HepG2 (cell line): ENCODE measurements at regions not wholly inside any gene's neighbourhood (a gene's known extent, or its start where the extent isn't known, plus 50 kb on each side); places are given as distances from the start of the nearest gene placed in this dataset.

ENCODE experiments used
- ATAC-seq: fragments of 200-7000 bp; cut with Tn5 transposase; 3 replicates; pipeline ENCODE4 v1.9.1; 2020; ENCODE audit warnings: mild to moderate bottlenecking, moderate library complexity
- BruUV-seq: library from RNA; stranded (reverse); fragments of 400-500 nt; replicated peaks from 2 replicates; lab custom pipeline; 2021; lab: Mats Ljungman, UMichigan
- CTCF ChIA-PET: fragments of 300-600 bp; formaldehyde crosslinking; extraction: SDS; loops from one replicate; lab custom pipeline; 2021; ENCODE audit warnings: low total read pairs, inconsistent platforms, low intra/inter-chr PET ratio; lab: Yijun Ruan, JAX
- POLR2A ChIA-PET: fragments of 350-600 bp; sonication (Branson Sonifier 250); formaldehyde crosslinking; loops from one replicate; lab custom pipeline; 2020; ENCODE audit warnings: antibody characterized with exemption, inconsistent platforms; lab: Yijun Ruan, JAX
- DNase-seq: peaks from one replicate; pipeline ENCODE4 v3.0.0-alpha.2; 2015; ENCODE audit warnings: low spot score
- FAIRE-seq: peaks from 3 replicates; lab custom pipeline; 2011; peaks lifted over from hg19 to GRCh38; lab: Jason Lieb, UNC
- H2AFZ ChIP-seq: one replicate; pipeline ENCODE4 v1.6.1; 2011; ENCODE audit warnings: low read length, inconsistent platforms
- H3K27ac ChIP-seq: fragments of 300-600 bp; 3 replicates; pipeline ENCODE4 v1.8.0; 2011; ENCODE audit warnings: mixed run types, mild to moderate bottlenecking, mixed read lengths, low read length, inconsistent platforms; ENCODE audit not compliant: insufficient read depth; ENCODE audit errors: extremely low read length
- H3K27me3 ChIP-seq, 2 experiments: fragments of 200-600 bp in 1 of 2; 2 replicates in 1 of 2; 3 replicates in 1 of 2; pipeline versions ENCODE4 v1.6.0 to v1.8.0; 2011; ENCODE audit warnings: low read length in 2 of 2, mild to moderate bottlenecking in 2 of 2, moderate library complexity in 2 of 2, inconsistent platforms in 1 of 2; ENCODE audit not compliant: insufficient read depth in 2 of 2, control insufficient read depth in 1 of 2
- H3K36me3 ChIP-seq, 2 experiments: fragments of 200-600 bp in 1 of 2; replicated peaks in 1 of 2; 2 replicates in 1 of 2; 3 replicates in 1 of 2; pipeline versions ENCODE4 v1.5.1 to v1.8.0; 2011; ENCODE audit warnings: low read length in 2 of 2, inconsistent platforms in 1 of 2; ENCODE audit not compliant: insufficient read depth in 2 of 2, control insufficient read depth in 1 of 2
- H3K4me1 ChIP-seq: 2 replicates; pipeline ENCODE4 v1.5.1; 2012; ENCODE audit warnings: low read length, inconsistent platforms; ENCODE audit not compliant: insufficient read depth
- H3K4me2 ChIP-seq: 2 replicates; pipeline ENCODE4 v1.6.0; 2011; ENCODE audit warnings: low read depth, low read length, inconsistent platforms
- H3K4me3 ChIP-seq, 3 experiments: fragments of 200-600 bp in 1 of 3; sonication (generic), shearing (Covaris generic) in 1 of 3; replicated peaks in 1 of 3; 2 replicates each; pipeline ENCODE4 v1.5.1; 2011 to 2016; ENCODE audit warnings: low read length in 3 of 3, inconsistent platforms in 2 of 3, low read depth in 2 of 3, mild to moderate bottlenecking in 2 of 3, control low read depth in 1 of 3, mixed read lengths in 1 of 3; ENCODE audit not compliant: insufficient read depth in 1 of 3
- H3K79me2 ChIP-seq: one replicate; pipeline ENCODE4 v1.6.1; 2011; ENCODE audit warnings: low read length, inconsistent platforms; ENCODE audit not compliant: insufficient read depth
- H3K9ac ChIP-seq: 2 replicates; pipeline ENCODE4 v1.6.0; 2011; ENCODE audit warnings: mild to moderate bottlenecking, low read depth, low read length, inconsistent platforms; ENCODE audit not compliant: insufficient read depth
- H3K9me3 ChIP-seq: 2 replicates; pipeline ENCODE4 v1.5.1; 2012; ENCODE audit warnings: mild to moderate bottlenecking, low read length
- H4K20me1 ChIP-seq: 2 replicates; pipeline ENCODE4 v1.6.0; 2011; ENCODE audit warnings: inconsistent platforms, mild to moderate bottlenecking, low read length, moderate library complexity; ENCODE audit not compliant: insufficient read depth
- FOSL2 ChIP-seq: sonication (generic); formaldehyde crosslinking; IDR thresholded peaks from 2 replicates; pipeline ENCODE4 v1.4.0; 2020; ENCODE audit warnings: missing genetic modification reagents
- MAFK ChIP-seq, 2 experiments: IDR thresholded peaks in 1 of 2; conservative IDR thresholded peaks in 1 of 2; 2 replicates each; pipeline ENCODE4 v1.6.1; 2011; ENCODE audit warnings: improper control_type of control experiment in 2 of 2, low read length in 2 of 2
- TGIF2 ChIP-seq: IDR thresholded peaks from 2 replicates; pipeline ENCODE4 v1.6.1; 2016; ENCODE audit warnings: control low read depth, missing compliant biosample characterization
- ZMYM2 ChIP-seq: sonication (generic); formaldehyde crosslinking; IDR thresholded peaks from 2 replicates; pipeline ENCODE4 v1.8.0; 2022; ENCODE audit warnings: mild to moderate bottlenecking, missing genetic modification reagents
- ZNF44 ChIP-seq: sonication (generic); formaldehyde crosslinking; IDR thresholded peaks from 2 replicates; pipeline ENCODE4 v1.5.1; 2020; ENCODE audit warnings: mild to moderate bottlenecking, missing genetic modification reagents
- ZNF644 ChIP-seq: IDR thresholded peaks from 2 replicates; pipeline ENCODE4 v1.6.1; 2016; ENCODE audit warnings: low read depth
- ZNF766 ChIP-seq: sonication (generic); formaldehyde crosslinking; IDR thresholded peaks from 2 replicates; pipeline ENCODE4 v1.5.0; 2020; ENCODE audit warnings: missing genetic modification reagents, borderline replicate concordance
- ZSCAN20 ChIP-seq: sonication (generic); formaldehyde crosslinking; IDR thresholded peaks from 2 replicates; pipeline ENCODE4 v1.4.0; 2020; ENCODE audit warnings: missing genetic modification reagents, mild to moderate bottlenecking, borderline replicate concordance
- WGBS: methylation state at CpG from one replicate; pipeline ENCODE4 v1.1.6; 2017; ENCODE audit warnings: low lambda C conversion rate; 5-methylcytosine and 5-hydroxymethylcytosine counted together
- in situ Hi-C: cut with HindIII; loops from 2 replicates; pipeline ENCODE4 v1.10.0; 2017; ENCODE audit warnings: low pct_unique_long_range_greater_than_20kb; ENCODE audit not compliant: extremely low pct_ligation_motif_present
- intact Hi-C: fragments of 100-400 bp; cut with micrococcal nuclease; formaldehyde crosslinking; loops from one replicate; pipeline ENCODE4 v1.10.0; 2022; ENCODE audit not compliant: unreplicated experiment
- TF ChIP-seq, protein P1 (sequence below): sonication (generic); formaldehyde crosslinking; IDR thresholded peaks from 2 replicates; pipeline ENCODE4 v1.4.0; 2020; ENCODE audit warnings: missing genetic modification reagents
- TF ChIP-seq, protein P2 (sequence below): sonication (generic); formaldehyde crosslinking; IDR thresholded peaks from 2 replicates; pipeline ENCODE4 v1.4.0; 2020; ENCODE audit warnings: missing genetic modification reagents

DNA sequence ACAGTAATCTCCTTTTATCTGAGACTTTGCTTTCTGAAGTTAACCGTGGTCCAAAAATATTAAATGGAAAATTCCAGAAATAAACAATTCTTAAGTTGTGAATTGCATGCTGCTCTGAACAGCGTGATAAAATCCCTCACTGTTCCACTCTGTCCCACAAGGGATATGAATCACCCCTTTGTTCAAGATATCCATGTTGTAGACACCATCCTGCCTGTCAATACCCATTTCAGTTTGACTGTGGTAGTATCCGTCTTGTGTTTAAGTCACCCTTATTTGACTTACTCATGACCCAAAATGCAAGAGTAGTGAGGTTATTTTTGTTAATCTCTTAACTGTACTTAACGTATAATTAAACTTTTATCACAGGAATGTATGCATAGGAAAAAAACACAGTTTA is 435.0 kb downstream of the SHQ1 start:
- peaks cover 98% of the 10 kb centered on the region for H4K20me1 ChIP-seq
- FAIRE-seq: no peak
- 0 out of 5 replicates have a peak, but pooled peaks cover 0 to 1% of the 10 kb centered on the region in 2 experiments for H3K36me3 ChIP-seq
- H3K27ac ChIP-seq: no peak overlapping the region
- 83% methylated on average over 4 of the region's 4 CpGs for WGBS
- ChIA-PET POLR2A (no interaction called here), CTCF (no interaction called here)
- BruUV-seq: no TSS peak
- no peak overlapping the region for H2AFZ ChIP-seq
- peaks cover 73% of the 10 kb centered on the region for H3K4me1 ChIP-seq
- DNase-seq: peak; percentile 39
- TF ChIP-seq TGIF2 (no peak), FOSL2 (CRISPR knock-in tag) (0 out of 2 replicates have a peak, but pooled peaks have one; percentile 7), ZNF644 (0 out of 2 replicates have a peak, but pooled peaks have one; percentile 19), ZNF766 (no peak)
- TF ChIP-seq, all 625 proteins: peak for 2
- Histone ChIP-seq H3K9ac (no peak overlapping the region), H3K27me3 (no peaks in the 10 kb centered on the region), H3K79me2 (peaks cover 100% of the 10 kb centered on the region), H3K4me2 (no peak overlapping the region), H3K9me3 (no peaks in the 10 kb centered on the region), H3K4me3 (no peak overlapping the region)
- in situ Hi-C loops: loop anchor here (25.0 kb wide), 1 partner anchor 649 kb away; the partner anchor contains the start of gene EBLN2
- ATAC-seq: peak; percentile 65; the same call in 2 of the 3 replicates
- intact Hi-C loops: no loop called here

DNA sequence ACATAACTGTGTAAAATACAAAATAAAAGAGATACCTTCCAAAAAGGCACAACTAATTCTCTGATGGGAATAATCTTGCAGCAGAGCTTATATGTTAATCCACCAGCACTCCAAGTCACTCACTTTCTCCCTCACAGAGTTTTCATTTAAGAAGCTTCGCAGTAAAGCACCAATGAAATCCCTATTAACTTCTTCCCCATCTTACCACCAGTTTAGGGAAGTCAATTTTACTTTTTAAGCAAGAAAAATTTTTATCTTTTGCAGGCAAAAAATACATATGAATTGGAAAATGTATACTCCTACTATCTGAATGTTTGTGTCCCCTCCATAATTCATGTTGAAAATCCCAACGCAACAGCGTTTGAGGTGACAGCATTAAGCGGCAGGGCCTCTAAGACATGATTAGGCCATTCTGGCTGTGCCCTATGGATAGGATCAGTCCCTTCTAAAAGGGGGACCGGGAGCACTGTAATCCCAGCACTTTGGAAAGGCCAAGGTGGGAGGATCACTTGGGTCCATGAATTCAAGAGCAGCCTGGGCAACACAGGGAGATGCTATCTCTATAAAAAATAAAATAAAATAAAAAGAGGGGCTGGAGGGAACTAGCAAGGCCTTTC is 435.8 kb downstream of the SHQ1 start:
- H3K27me3 ChIP-seq: no peaks in the 10 kb centered on the region
- DNase-seq (no peak), ATAC-seq (no peak), FAIRE-seq (no peak)
- no peak overlapping the region for H3K4me2 ChIP-seq
- H3K36me3 ChIP-seq: 0 out of 5 replicates have a peak, but pooled peaks cover 0 to 1% of the 10 kb centered on the region in 2 experiments
- H3K4me3 ChIP-seq: no peak overlapping the region
- H2AFZ ChIP-seq: no peak overlapping the region
- in situ Hi-C loops (loop anchor here (25.0 kb wide), 1 partner anchor 650 kb away; the partner anchor contains the start of gene EBLN2), intact Hi-C loops (no loop called here)
- H3K9me3 ChIP-seq: no peaks in the 10 kb centered on the region
- WGBS: 91% methylated on average over 5 of the region's 5 CpGs
- no peak overlapping the region for H3K27ac ChIP-seq
- peaks cover 98% of the 10 kb centered on the region for H4K20me1 ChIP-seq
- peaks cover 78% of the 10 kb centered on the region for H3K4me1 ChIP-seq
- no TSS peak for BruUV-seq
- peaks cover 100% of the 10 kb centered on the region for H3K79me2 ChIP-seq
- ChIA-PET POLR2A (no interaction called here), CTCF (no interaction called here)
- no peak overlapping the region for H3K9ac ChIP-seq
- TF ChIP-seq, protein P1, sequence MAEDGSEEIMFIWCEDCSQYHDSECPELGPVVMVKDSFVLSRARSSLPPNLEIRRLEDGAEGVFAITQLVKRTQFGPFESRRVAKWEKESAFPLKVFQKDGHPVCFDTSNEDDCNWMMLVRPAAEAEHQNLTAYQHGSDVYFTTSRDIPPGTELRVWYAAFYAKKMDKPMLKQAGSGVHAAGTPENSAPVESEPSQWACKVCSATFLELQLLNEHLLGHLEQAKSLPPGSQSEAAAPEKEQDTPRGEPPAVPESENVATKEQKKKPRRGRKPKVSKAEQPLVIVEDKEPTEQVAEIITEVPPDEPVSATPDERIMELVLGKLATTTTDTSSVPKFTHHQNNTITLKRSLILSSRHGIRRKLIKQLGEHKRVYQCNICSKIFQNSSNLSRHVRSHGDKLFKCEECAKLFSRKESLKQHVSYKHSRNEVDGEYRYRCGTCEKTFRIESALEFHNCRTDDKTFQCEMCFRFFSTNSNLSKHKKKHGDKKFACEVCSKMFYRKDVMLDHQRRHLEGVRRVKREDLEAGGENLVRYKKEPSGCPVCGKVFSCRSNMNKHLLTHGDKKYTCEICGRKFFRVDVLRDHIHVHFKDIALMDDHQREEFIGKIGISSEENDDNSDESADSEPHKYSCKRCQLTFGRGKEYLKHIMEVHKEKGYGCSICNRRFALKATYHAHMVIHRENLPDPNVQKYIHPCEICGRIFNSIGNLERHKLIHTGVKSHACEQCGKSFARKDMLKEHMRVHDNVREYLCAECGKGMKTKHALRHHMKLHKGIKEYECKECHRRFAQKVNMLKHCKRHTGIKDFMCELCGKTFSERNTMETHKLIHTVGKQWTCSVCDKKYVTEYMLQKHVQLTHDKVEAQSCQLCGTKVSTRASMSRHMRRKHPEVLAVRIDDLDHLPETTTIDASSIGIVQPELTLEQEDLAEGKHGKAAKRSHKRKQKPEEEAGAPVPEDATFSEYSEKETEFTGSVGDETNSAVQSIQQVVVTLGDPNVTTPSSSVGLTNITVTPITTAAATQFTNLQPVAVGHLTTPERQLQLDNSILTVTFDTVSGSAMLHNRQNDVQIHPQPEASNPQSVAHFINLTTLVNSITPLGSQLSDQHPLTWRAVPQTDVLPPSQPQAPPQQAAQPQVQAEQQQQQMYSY (CRISPR knock-in tag): no peak
- TF ChIP-seq ZMYM2 (CRISPR knock-in tag) (no peak), ZNF44 (no peak), ZSCAN20 (CRISPR knock-in tag) (no peak), MAFK (conservative IDR thresholded peaks at IDR 0.05 in 1 of 2, IDR thresholded peaks at IDR 0.05 in 1 of 2; ENCODE audit: low read length in 2 of 2) (no peak)
- TF ChIP-seq, protein P2, sequence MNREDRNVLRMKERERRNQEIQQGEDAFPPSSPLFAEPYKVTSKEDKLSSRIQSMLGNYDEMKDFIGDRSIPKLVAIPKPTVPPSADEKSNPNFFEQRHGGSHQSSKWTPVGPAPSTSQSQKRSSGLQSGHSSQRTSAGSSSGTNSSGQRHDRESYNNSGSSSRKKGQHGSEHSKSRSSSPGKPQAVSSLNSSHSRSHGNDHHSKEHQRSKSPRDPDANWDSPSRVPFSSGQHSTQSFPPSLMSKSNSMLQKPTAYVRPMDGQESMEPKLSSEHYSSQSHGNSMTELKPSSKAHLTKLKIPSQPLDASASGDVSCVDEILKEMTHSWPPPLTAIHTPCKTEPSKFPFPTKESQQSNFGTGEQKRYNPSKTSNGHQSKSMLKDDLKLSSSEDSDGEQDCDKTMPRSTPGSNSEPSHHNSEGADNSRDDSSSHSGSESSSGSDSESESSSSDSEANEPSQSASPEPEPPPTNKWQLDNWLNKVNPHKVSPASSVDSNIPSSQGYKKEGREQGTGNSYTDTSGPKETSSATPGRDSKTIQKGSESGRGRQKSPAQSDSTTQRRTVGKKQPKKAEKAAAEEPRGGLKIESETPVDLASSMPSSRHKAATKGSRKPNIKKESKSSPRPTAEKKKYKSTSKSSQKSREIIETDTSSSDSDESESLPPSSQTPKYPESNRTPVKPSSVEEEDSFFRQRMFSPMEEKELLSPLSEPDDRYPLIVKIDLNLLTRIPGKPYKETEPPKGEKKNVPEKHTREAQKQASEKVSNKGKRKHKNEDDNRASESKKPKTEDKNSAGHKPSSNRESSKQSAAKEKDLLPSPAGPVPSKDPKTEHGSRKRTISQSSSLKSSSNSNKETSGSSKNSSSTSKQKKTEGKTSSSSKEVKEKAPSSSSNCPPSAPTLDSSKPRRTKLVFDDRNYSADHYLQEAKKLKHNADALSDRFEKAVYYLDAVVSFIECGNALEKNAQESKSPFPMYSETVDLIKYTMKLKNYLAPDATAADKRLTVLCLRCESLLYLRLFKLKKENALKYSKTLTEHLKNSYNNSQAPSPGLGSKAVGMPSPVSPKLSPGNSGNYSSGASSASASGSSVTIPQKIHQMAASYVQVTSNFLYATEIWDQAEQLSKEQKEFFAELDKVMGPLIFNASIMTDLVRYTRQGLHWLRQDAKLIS (CRISPR knock-in tag): no peak
